GM10266 (cell line): ENCODE measurements at regions not wholly inside any gene's neighbourhood (a gene's known extent, or its start where the extent isn't known, plus 50 kb on each side); places are given as distances from the start of the nearest gene placed in this dataset.
"Not testable (repeated sequence)": the region's sequence is repeated elsewhere in the genome, so short reads cannot be mapped to it uniquely, and the experiment has no call there.

Source experiments
- DNase-seq: peaks from one replicate; pipeline ENCODE4 v3.0.0; 2012; ENCODE audit errors: extremely low spot score
- TF ChIP-seq, protein P1 (sequence below): IDR thresholded peaks from 2 replicates; pipeline ENCODE4 v1.5.1; 2012; ENCODE audit warnings: mild to moderate bottlenecking, low read depth; ENCODE audit not compliant: control insufficient read depth, insufficient read depth; ENCODE audit errors: missing control alignments

DNA sequence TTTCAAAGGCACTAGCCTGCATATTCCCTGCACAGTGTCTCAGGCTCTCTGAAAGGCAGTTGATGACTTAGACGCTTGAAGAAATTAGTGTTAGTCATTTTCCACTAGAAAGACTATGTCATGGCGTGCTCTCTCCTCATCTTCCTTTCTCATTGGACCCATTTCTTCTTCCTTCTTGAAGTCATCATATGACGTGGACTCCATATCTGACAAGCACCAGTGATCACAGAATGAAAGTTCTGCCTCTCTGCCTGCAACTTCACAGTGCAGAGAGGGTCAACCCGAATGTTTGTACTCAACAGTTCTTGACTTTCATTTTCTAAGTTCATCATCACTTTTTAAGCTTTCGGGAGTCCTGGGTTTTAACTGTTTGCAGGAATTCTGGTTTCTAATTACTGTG is 63.7 kb upstream of the CYRIA start:
- DNase-seq: peak; percentile 26
- TF ChIP-seq, protein P1, sequence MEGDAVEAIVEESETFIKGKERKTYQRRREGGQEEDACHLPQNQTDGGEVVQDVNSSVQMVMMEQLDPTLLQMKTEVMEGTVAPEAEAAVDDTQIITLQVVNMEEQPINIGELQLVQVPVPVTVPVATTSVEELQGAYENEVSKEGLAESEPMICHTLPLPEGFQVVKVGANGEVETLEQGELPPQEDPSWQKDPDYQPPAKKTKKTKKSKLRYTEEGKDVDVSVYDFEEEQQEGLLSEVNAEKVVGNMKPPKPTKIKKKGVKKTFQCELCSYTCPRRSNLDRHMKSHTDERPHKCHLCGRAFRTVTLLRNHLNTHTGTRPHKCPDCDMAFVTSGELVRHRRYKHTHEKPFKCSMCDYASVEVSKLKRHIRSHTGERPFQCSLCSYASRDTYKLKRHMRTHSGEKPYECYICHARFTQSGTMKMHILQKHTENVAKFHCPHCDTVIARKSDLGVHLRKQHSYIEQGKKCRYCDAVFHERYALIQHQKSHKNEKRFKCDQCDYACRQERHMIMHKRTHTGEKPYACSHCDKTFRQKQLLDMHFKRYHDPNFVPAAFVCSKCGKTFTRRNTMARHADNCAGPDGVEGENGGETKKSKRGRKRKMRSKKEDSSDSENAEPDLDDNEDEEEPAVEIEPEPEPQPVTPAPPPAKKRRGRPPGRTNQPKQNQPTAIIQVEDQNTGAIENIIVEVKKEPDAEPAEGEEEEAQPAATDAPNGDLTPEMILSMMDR: no peak

DNA sequence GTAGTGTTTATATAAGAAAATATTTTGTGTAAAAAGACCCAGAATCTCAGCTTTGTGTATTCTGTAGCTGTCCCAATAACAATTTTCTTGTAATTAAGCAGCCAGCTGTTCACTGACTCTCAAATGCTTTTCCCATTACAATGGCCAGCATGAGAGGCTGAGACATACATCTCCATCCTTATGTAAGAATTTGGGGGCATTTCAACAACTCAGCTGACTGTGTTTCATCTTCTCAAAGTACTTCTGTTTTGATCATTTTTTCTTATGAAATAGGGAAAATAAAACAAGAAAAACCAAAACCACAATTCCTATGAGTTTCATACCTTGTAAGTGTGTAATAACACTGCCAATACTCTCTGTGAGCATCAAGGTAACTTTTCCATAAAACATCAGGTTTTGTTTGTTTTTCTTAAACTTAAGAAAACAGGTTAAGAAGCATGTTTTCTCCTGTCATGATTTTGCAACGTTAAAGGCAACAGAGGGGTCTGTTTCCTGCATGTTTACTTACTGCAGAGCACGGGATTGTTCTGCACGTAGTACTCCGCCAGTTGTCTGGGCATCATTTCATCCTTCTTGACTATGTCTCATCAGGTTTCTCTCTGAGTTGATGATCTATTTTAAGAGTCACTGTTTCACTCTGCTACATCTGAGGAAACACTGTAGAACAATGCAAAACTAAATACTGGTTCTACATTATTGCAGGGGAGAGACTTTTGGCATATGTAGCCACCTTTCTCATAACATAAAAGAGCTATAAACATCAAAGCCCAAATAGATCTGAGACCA is 62.9 kb upstream of the CYRIA start:
- TF ChIP-seq, protein P1: no peak
- DNase-seq: peak; percentile 26

- not testable (repeated sequence) for DNase-seq
Measured at GRCh38 chr2:16727849-16728248, 62.2 kb upstream of the CYRIA start.

DNA sequence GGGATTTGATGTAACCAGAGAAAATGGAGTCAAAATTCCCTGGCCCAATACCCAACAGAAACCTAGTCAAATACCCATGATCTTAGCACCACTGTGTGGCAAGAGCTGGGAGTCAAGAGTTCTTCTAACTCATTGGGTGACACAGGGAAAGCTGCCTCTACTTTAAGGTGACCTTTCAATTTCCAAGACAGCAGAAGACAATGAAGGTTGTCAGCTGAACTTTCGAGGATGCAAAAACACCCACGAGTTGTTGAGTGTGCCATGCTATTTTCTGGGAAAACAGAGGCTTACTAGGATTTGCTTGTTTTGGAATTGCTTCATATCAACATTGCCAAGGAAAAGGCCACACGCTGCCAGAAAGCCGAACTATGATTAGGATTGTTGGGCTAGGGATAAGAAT is 61.6 kb upstream of the CYRIA start:
- no peak for DNase-seq
- TF ChIP-seq, protein P1: peak; percentile 7

GRCh38 chr2:16726577-16726976 is 60.9 kb upstream of the CYRIA start:
- TF ChIP-seq, protein P1: no peak

GRCh38 chr2:16726147-16726546 is 60.5 kb upstream of the CYRIA start:
- DNase-seq: no peak
- TF ChIP-seq, protein P1: no peak

More at GRCh38 chr2:16726577-16726976, 60.9 kb upstream of the CYRIA start:
- DNase-seq: peak; percentile 14

- TF ChIP-seq, protein P1: no peak
- no peak for DNase-seq
Measured at GRCh38 chr2:16725549-16725948, 59.9 kb upstream of the CYRIA start.
